ENCODE measurements at regions not wholly inside any gene's neighbourhood (a gene's known extent, or its start where the extent isn't known, plus 50 kb on each side); places are given as distances from the start of the nearest gene placed in this dataset.

GRCh38 chr3:94524102-94524919 is 461.4 kb downstream of the NSUN3 start:
- H3K9me3 ChIP-seq, result no peaks in the 10 kb centered on the region
- no peaks in the 10 kb centered on the region for H3K27me3 ChIP-seq
- H3K4me3 ChIP-seq, result no peak overlapping the region
- no peak overlapping the region for H3K27ac ChIP-seq
- 75% methylated on average over 9 of the region's 9 CpGs for WGBS
- no peak for DNase-seq (ENCODE audit: low spot score in 2 of 2)
- no peaks in the 10 kb centered on the region for H3K4me1 ChIP-seq
- H3K36me3 ChIP-seq, result no peaks in the 10 kb centered on the region
- no peak for TF ChIP-seq CTCF (IDR thresholded peaks at IDR 0.05)
- no peak for TF ChIP-seq POLR2A (IDR thresholded peaks at IDR 0.05)
- no peak for TF ChIP-seq POLR2AphosphoS5 (IDR thresholded peaks at IDR 0.05)
- no peak for TF ChIP-seq EP300 (IDR thresholded peaks at IDR 0.05)

GRCh38 chr3:94525043-94525442 is 462.2 kb downstream of the NSUN3 start:
- Histone ChIP-seq H3K27ac (no peak overlapping the region), H3K27me3 (no peaks in the 10 kb centered on the region), H3K4me3 (no peak overlapping the region), H3K9me3 (no peaks in the 10 kb centered on the region), H3K36me3 (no peaks in the 10 kb centered on the region), H3K4me1 (no peaks in the 10 kb centered on the region)
- no peak for DNase-seq (ENCODE audit: low spot score in 2 of 2)
- 40% methylated on average over 6 of the region's 6 CpGs for WGBS
- TF ChIP-seq POLR2AphosphoS5 (IDR thresholded peaks at IDR 0.05), result no peak
- peak in 1 of 2 donors; percentile 22 for TF ChIP-seq CTCF (IDR thresholded peaks at IDR 0.05)

- no peak for DNase-seq (ENCODE audit: low spot score in 2 of 2)
Measured at GRCh38 chr3:94529816-94530215, 467.0 kb downstream of the NSUN3 start.

GRCh38 chr3:94532951-94533350 is 470.1 kb downstream of the NSUN3 start:
- H3K27me3 ChIP-seq, result no peaks in the 10 kb centered on the region
- no peaks in the 10 kb centered on the region for H3K4me1 ChIP-seq
- no peak for DNase-seq (ENCODE audit: low spot score in 2 of 2)
- 89% methylated on average over 3 of the region's 3 CpGs for WGBS
- H3K4me3 ChIP-seq, result no peak overlapping the region
- H3K27ac ChIP-seq, result no peak overlapping the region
- no peak for TF ChIP-seq CTCF (IDR thresholded peaks at IDR 0.05)
- no peak for TF ChIP-seq EP300 (IDR thresholded peaks at IDR 0.05)
- TF ChIP-seq POLR2A (IDR thresholded peaks at IDR 0.05), result no peak
- no peak for TF ChIP-seq POLR2AphosphoS5 (IDR thresholded peaks at IDR 0.05)
- H3K36me3 ChIP-seq, result no peaks in the 10 kb centered on the region
- H3K9me3 ChIP-seq, result no peaks in the 10 kb centered on the region

More at GRCh38 chr3:94529816-94530215, 467.0 kb downstream of the NSUN3 start:
- no peaks in the 10 kb centered on the region for H3K36me3 ChIP-seq
- H3K4me3 ChIP-seq, result no peak overlapping the region
- no peaks in the 10 kb centered on the region for H3K9me3 ChIP-seq
- no peak for TF ChIP-seq POLR2A (IDR thresholded peaks at IDR 0.05)
- TF ChIP-seq EP300 (IDR thresholded peaks at IDR 0.05), result no peak
- TF ChIP-seq POLR2AphosphoS5 (IDR thresholded peaks at IDR 0.05), result no peak
- no peak for TF ChIP-seq CTCF (IDR thresholded peaks at IDR 0.05)
- H3K27ac ChIP-seq, result no peak overlapping the region
- 90% methylated on average over 1 of the region's 1 CpG for WGBS
- H3K4me1 ChIP-seq, result no peaks in the 10 kb centered on the region
- no peaks in the 10 kb centered on the region for H3K27me3 ChIP-seq

GRCh38 chr3:94539937-94540336 is 477.1 kb downstream of the NSUN3 start:
- no peak overlapping the region for H3K27ac ChIP-seq
- no peak for TF ChIP-seq POLR2AphosphoS5 (IDR thresholded peaks at IDR 0.05)
- no peak for TF ChIP-seq POLR2A (IDR thresholded peaks at IDR 0.05)
- no peak for TF ChIP-seq EP300 (IDR thresholded peaks at IDR 0.05)
- no peak for TF ChIP-seq CTCF (IDR thresholded peaks at IDR 0.05)
- H3K4me1 ChIP-seq, result no peaks in the 10 kb centered on the region
- H3K36me3 ChIP-seq, result no peaks in the 10 kb centered on the region
- no peaks in the 10 kb centered on the region for H3K27me3 ChIP-seq
- no peaks in the 10 kb centered on the region for H3K9me3 ChIP-seq
- H3K4me3 ChIP-seq, result no peak overlapping the region
- DNase-seq (ENCODE audit: low spot score in 2 of 2), result no peak
